Heart right ventricle (tissue), 16 donors: ENCODE measurements at regions not wholly inside any gene's neighbourhood (a gene's known extent, or its start where the extent isn't known, plus 50 kb on each side); places are given as distances from the start of the nearest gene placed in this dataset.

Experiments
- ATAC-seq, 8 donors: fragments of 200-7000 bp; cut with Tn5 transposase; one replicate each; pipeline ENCODE4 v1.9.1; 2020; ENCODE audit warnings: mild to moderate bottlenecking in 8 of 8, moderate library complexity in 8 of 8, moderate number of reproducible peaks in 1 of 8
- DNase-seq, 2 donors: peaks; one replicate each; pipeline ENCODE4 v3.0.0-alpha.2; 2020
- H3K27ac ChIP-seq, 10 donors: fragments of 200-600 bp; sonication (generic) in 2 of 10; one replicate each; pipeline versions ENCODE4 v1.5.0 to v1.8.0; 2020 to 2022; ENCODE audit warnings: mild to moderate bottlenecking in 3 of 10
- H3K27me3 ChIP-seq, 7 donors: fragments of 200-600 bp; one replicate each; pipeline ENCODE4 v1.8.0; 2021 to 2022; ENCODE audit warnings: mild to moderate bottlenecking in 2 of 7
- H3K36me3 ChIP-seq, 9 donors: fragments of 200-600 bp; sonication (generic) in 1 of 9; one replicate each; pipeline versions ENCODE4 v1.5.0 to v1.8.0; 2020 to 2022; ENCODE audit warnings: mild to moderate bottlenecking in 2 of 9
- H3K4me1 ChIP-seq, 9 donors: fragments of 200-600 bp; sonication (generic) in 1 of 9; one replicate each; pipeline versions ENCODE4 v1.5.0 to v1.8.0; 2020 to 2022; ENCODE audit warnings: mild to moderate bottlenecking in 4 of 9
- H3K4me3 ChIP-seq, 10 donors: fragments of 200-600 bp; sonication (generic) in 2 of 10; one replicate each; pipeline versions ENCODE4 v1.5.0 to v1.8.0; 2020 to 2022; ENCODE audit warnings: mild to moderate bottlenecking in 7 of 10, moderate library complexity in 2 of 10
- H3K9me3 ChIP-seq, 11 donors: fragments of 200-600 bp in 10 of 11; sonication (generic) in 2 of 11; one replicate each; pipeline versions ENCODE4 v1.5.0 to v1.8.0; 2013 to 2022; ENCODE audit warnings: mild to moderate bottlenecking in 2 of 11, control low read depth in 1 of 11, moderate library complexity in 1 of 11
- WGBS, 2 donors: extraction: QIAGEN DNeasy Blood & Tissue Kit; methylation state at CpG; one replicate each; pipeline ENCODE4 v1.1.7; 2013; ENCODE audit warnings: inconsistent platforms in 1 of 2; 5-methylcytosine and 5-hydroxymethylcytosine counted together
- intact Hi-C, 10 donors: fragments of 100-400 bp; cut with DNase I; formaldehyde crosslinking; loops; one replicate each; pipeline versions ENCODE4 v1.11.1 to v1.14.2; 2022
- TF ChIP-seq, protein P1 (sequence below), 9 donors: fragments of 200-600 bp; sonication (generic) in 2 of 9; IDR thresholded peaks; one replicate each; pipeline versions ENCODE4 v1.5.0 to v1.8.0; 2021 to 2022; ENCODE audit warnings: antibody characterized with exemption in 9 of 9, mild to moderate bottlenecking in 5 of 9, moderate library complexity in 1 of 9
- donor health status: Arrhythmogenic right ventricular cardiomyopathy.
- donor health status: ischemic (EF 13 %, LVEDD 7.1; RV severe dilation, severe dysfunction).
- donor health status: healthy with polysubstance abuse.
- donor health status: DM: no; HTN: yes; CAD: no.
- donor health status: DM: no; HTN: no; CAD: no.
- donor health status: ischemic (EF 25% LVEDD 6.9; RV normal size, moderate dysfunction).
- donor health status: ischemic (EF 25% LVEDD 5.7; RV mildly dilated, moderate dysfunction).
- donor health status: healthy.
- donor health status: DM: yes; HTN: yes; CAD: no.
- donor health status: Ischemic cardiomyopathy.
- donor health status: ischemic (EF 35%, LVEDD 5.7; RV mildly dilated, moderate dysfunction).
- donor health status: nonischemic (EF 11% LVEDD 7.7; RV severe dilation, severe dysfunction).
- donor health status: DM: yes; HTN: yes; CAD: no.
- donor health status: PGD.
- donor health status: ischemic (EF 29% LVEDD 5.4; RV normal size, mild dysfunction).
- donor health status: nonischemic (EF 23%, LVEDD 6.1; RV moderate dilation, normal function).

GRCh38 chr17:65405563-65405962 is 155.9 kb downstream of the AXIN2 start:
- 76 to 77% methylated on average over 9 of the region's 9 CpGs for WGBS, 2 donors
- DNase-seq (no peak), ATAC-seq (no peak)
- Histone ChIP-seq H3K36me3 (no peaks in the 10 kb centered on the region), H3K9me3 (no peaks in the 10 kb centered on the region), H3K4me1 (no peaks in the 10 kb centered on the region), H3K27ac (no peak overlapping the region), H3K27me3 (peaks cover 0 to 8% (median 0%) of the 10 kb centered on the region in 7 donors), H3K4me3 (no peak overlapping the region)
- TF ChIP-seq, protein P1, sequence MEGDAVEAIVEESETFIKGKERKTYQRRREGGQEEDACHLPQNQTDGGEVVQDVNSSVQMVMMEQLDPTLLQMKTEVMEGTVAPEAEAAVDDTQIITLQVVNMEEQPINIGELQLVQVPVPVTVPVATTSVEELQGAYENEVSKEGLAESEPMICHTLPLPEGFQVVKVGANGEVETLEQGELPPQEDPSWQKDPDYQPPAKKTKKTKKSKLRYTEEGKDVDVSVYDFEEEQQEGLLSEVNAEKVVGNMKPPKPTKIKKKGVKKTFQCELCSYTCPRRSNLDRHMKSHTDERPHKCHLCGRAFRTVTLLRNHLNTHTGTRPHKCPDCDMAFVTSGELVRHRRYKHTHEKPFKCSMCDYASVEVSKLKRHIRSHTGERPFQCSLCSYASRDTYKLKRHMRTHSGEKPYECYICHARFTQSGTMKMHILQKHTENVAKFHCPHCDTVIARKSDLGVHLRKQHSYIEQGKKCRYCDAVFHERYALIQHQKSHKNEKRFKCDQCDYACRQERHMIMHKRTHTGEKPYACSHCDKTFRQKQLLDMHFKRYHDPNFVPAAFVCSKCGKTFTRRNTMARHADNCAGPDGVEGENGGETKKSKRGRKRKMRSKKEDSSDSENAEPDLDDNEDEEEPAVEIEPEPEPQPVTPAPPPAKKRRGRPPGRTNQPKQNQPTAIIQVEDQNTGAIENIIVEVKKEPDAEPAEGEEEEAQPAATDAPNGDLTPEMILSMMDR (IDR thresholded peaks at IDR 0.05), result no peak
- intact Hi-C loops, result loop anchor here in 1 of 10 donors (5.0 kb wide), 1 partner anchor 42 kb away; no protein-coding TSS in a partner anchor

GRCh38 chr17:65404761-65405160 is 156.7 kb downstream of the AXIN2 start:
- Histone ChIP-seq H3K36me3 (no peaks in the 10 kb centered on the region), H3K27ac (no peak overlapping the region), H3K4me3 (no peak overlapping the region), H3K27me3 (peaks cover 0 to 8% (median 0%) of the 10 kb centered on the region in 7 donors), H3K9me3 (no peaks in the 10 kb centered on the region), H3K4me1 (no peaks in the 10 kb centered on the region)
- ATAC-seq (no peak), DNase-seq (no peak)
- TF ChIP-seq, protein P1 (IDR thresholded peaks at IDR 0.05), result no peak
- intact Hi-C loops, result loop anchor here in 1 of 10 donors (5.0 kb wide), 1 partner anchor 43 kb away; no protein-coding TSS in a partner anchor

DNA sequence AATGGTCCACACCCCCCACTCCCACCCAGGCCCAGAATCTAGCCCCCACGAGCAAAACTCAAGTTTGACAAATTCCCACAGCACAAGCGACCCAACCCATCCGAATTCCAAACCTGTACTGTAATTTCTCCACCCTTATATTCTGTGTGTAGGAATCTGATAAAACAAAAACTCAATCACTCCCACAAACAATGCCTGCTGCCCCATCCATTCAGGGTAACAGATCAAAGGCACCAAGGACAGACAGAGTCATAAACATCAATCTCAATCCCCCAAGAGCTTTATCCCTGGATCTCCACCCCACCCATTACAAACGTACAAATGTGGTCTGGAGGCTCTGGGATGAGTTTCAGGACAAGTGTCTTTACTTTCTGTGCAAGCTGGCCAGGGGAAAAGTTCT is 157.8 kb downstream of the AXIN2 start:
- 68 to 80% methylated on average over 4 of the region's 4 CpGs for WGBS, 2 donors
- Histone ChIP-seq H3K9me3 (no peaks in the 10 kb centered on the region), H3K27me3 (peaks cover 0 to 8% (median 0%) of the 10 kb centered on the region in 7 donors), H3K36me3 (no peaks in the 10 kb centered on the region), H3K4me1 (no peaks in the 10 kb centered on the region), H3K4me3 (no peak overlapping the region), H3K27ac (no peak overlapping the region)
- ATAC-seq (no peak), DNase-seq (no peak)
- intact Hi-C loops, result no loop called here
- TF ChIP-seq, protein P1 (IDR thresholded peaks at IDR 0.05), result no peak

- Histone ChIP-seq H3K27ac (no peak overlapping the region), H3K4me1 (no peaks in the 10 kb centered on the region), H3K36me3 (no peaks in the 10 kb centered on the region), H3K4me3 (no peak overlapping the region), H3K9me3 (no peaks in the 10 kb centered on the region), H3K27me3 (peaks cover 0 to 8% (median 0%) of the 10 kb centered on the region in 7 donors)
- 84 to 88% methylated on average over 19 of the region's 19 CpGs for WGBS, 2 donors
- intact Hi-C loops, result no loop called here
- TF ChIP-seq, protein P1 (IDR thresholded peaks at IDR 0.05), result no peak
- no peak for DNase-seq
- no peak for ATAC-seq
Observed at GRCh38 chr17:65402513-65403496, 158.6 kb downstream of the AXIN2 start.
